HEK293 (cell line): ENCODE measurements at regions not wholly inside any gene's neighbourhood (a gene's known extent, or its start where the extent isn't known, plus 50 kb on each side); places are given as distances from the start of the nearest gene placed in this dataset.

Source experiments
- CTCF ChIA-PET: fragments of 350-600 bp; formaldehyde crosslinking; extraction: SDS; loops from one replicate; lab custom pipeline; 2021; ENCODE audit warnings: antibody characterized with exemption; lab: Yijun Ruan, JAX
- POLR2A ChIA-PET: fragments of 300-600 bp; formaldehyde crosslinking; extraction: SDS; loops from one replicate; lab custom pipeline; 2020; ENCODE audit warnings: antibody characterized with exemption, inconsistent platforms; lab: Yijun Ruan, JAX
- H3K27ac ChIP-seq: fragments of 200-500 bp; sonication (Bioruptor generic); 2 replicates; pipeline ENCODE4 v1.5.1; 2014; ENCODE audit warnings: low read depth, low read length, control low read depth, inconsistent platforms; ENCODE audit errors: extremely low read depth
- H3K36me3 ChIP-seq, 2 experiments: fragments of 200-500 bp in 1 of 2; sonication (Bioruptor generic) in 1 of 2; 1 replicate in 1 of 2; 2 replicates in 1 of 2; pipeline ENCODE4 v1.5.1; 2014 to 2017; ENCODE audit warnings: inconsistent platforms in 2 of 2, low read length in 2 of 2; ENCODE audit not compliant: control insufficient read depth in 2 of 2, insufficient read depth in 1 of 2
- H3K4me1 ChIP-seq: fragments of 200-500 bp; sonication (Bioruptor generic); 2 replicates; pipeline ENCODE4 v1.5.1; 2014; ENCODE audit warnings: mild to moderate bottlenecking, low read length, inconsistent platforms; ENCODE audit not compliant: control insufficient read depth, insufficient read depth
- H3K4me3 ChIP-seq: 2 replicates; pipeline ENCODE4 v1.5.1; 2011; ENCODE audit warnings: low read depth, mild to moderate bottlenecking, control low read depth, low read length, moderate library complexity
- H3K9me3 ChIP-seq: fragments of 200-500 bp; sonication (Bioruptor generic); 2 replicates; pipeline ENCODE4 v1.5.1; 2014; ENCODE audit warnings: low read depth, low read length, inconsistent platforms; ENCODE audit not compliant: control insufficient read depth, insufficient read depth
- GLI4 ChIP-seq: fragments of 450-650 bp; formaldehyde crosslinking; IDR thresholded peaks from 2 replicates; pipeline ENCODE4 v1.5.1; 2016; ENCODE audit warnings: missing biosample characterization, missing genetic modification characterization
- KLF8 ChIP-seq: fragments of 450-650 bp; formaldehyde crosslinking; IDR thresholded peaks from 2 replicates; pipeline ENCODE4 v1.5.1; 2016; ENCODE audit warnings: missing biosample characterization, missing genetic modification characterization
- SP7 ChIP-seq: fragments of 450-650 bp; formaldehyde crosslinking; IDR thresholded peaks from 2 replicates; pipeline ENCODE4 v1.5.1; 2016; ENCODE audit warnings: missing biosample characterization, missing genetic modification characterization
- ZBTB20 ChIP-seq: fragments of 450-650 bp; formaldehyde crosslinking; IDR thresholded peaks from 2 replicates; pipeline ENCODE4 v1.5.1; 2016; ENCODE audit warnings: missing biosample characterization, missing genetic modification characterization
- ZBTB21 ChIP-seq: fragments of 450-650 bp; formaldehyde crosslinking; IDR thresholded peaks from 2 replicates; pipeline ENCODE4 v1.5.1; 2017; ENCODE audit warnings: missing biosample characterization, missing genetic modification characterization
- ZNF132 ChIP-seq: fragments of 450-650 bp; formaldehyde crosslinking; IDR thresholded peaks from 2 replicates; pipeline ENCODE4 v1.5.1; 2017; ENCODE audit warnings: missing biosample characterization, missing genetic modification characterization, borderline replicate concordance
- ZNF416 ChIP-seq: fragments of 450-650 bp; formaldehyde crosslinking; IDR thresholded peaks from 2 replicates; pipeline ENCODE4 v1.5.1; 2016; ENCODE audit warnings: missing biosample characterization, missing genetic modification characterization
- ZNF629 ChIP-seq: fragments of 450-650 bp; formaldehyde crosslinking; IDR thresholded peaks from 2 replicates; pipeline ENCODE4 v1.5.1; 2017; ENCODE audit warnings: missing biosample characterization, missing genetic modification characterization
- TF ChIP-seq, protein P1 (sequence below): fragments of 450-650 bp; formaldehyde crosslinking; IDR thresholded peaks from 2 replicates; pipeline ENCODE4 v1.5.1; 2016; ENCODE audit warnings: missing biosample characterization, missing genetic modification characterization
- TF ChIP-seq, protein P2 (sequence below): fragments of 450-650 bp; formaldehyde crosslinking; IDR thresholded peaks from 2 replicates; pipeline ENCODE4 v1.5.1; 2016; ENCODE audit warnings: missing biosample characterization, missing genetic modification characterization
- TF ChIP-seq, protein P3 (sequence below): fragments of 450-650 bp; formaldehyde crosslinking; IDR thresholded peaks from 2 replicates; pipeline ENCODE4 v1.5.1; 2016; ENCODE audit warnings: missing biosample characterization, missing genetic modification characterization

DNA sequence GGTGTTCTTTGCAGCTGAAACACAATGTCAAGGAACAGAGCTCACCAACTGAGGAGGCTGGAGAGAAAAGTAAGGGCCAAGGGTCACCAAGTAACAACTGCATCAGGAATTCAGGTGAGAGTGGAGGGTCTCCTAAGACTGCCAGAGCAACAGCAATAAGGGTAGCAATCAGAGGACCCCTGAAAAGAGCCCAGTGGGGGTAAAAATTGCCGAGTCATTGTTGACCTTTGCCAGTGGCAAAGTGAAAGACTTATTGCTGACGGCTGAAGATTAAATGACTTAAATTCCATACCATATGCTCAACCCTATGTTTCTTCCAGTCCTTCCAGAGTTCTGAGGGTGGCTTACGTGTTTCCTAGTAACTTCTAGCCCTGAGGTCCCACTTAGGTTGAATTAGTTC is 51.9 kb upstream of the ARHGAP42 start:
- Histone ChIP-seq H3K27ac (no peak overlapping the region), H3K4me3 (no peak overlapping the region), H3K9me3 (no peaks in the 10 kb centered on the region), H3K4me1 (no peaks in the 10 kb centered on the region), H3K36me3 (no peaks in the 10 kb centered on the region)
- ChIA-PET CTCF (no interaction called here), POLR2A (no interaction called here)
- TF ChIP-seq SP7 (tag by site-specific recombination) (no peak), ZNF629 (no peak)

DNA sequence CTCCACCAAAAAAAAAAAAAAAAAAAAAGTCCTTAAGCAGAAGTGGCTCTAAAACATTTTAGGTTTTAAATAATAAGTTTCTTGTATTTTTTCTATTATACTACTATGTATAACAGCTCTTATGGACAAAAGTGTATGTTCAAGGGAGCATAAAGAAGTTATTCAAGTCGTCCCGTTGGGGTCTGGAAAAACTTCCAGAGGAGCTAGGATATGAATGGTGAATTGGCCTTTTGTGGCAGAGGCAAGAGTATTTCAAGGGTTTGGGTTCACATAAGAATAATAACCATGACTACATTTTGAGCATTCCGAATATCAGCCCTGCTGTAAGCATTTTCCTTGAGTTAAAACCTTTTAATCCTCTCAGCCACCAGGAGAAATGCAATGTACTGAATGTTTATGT is 50.6 kb upstream of the ARHGAP42 start:
- no peak for TF ChIP-seq ZNF416 (tag by site-specific recombination)
- TF ChIP-seq, protein P1, sequence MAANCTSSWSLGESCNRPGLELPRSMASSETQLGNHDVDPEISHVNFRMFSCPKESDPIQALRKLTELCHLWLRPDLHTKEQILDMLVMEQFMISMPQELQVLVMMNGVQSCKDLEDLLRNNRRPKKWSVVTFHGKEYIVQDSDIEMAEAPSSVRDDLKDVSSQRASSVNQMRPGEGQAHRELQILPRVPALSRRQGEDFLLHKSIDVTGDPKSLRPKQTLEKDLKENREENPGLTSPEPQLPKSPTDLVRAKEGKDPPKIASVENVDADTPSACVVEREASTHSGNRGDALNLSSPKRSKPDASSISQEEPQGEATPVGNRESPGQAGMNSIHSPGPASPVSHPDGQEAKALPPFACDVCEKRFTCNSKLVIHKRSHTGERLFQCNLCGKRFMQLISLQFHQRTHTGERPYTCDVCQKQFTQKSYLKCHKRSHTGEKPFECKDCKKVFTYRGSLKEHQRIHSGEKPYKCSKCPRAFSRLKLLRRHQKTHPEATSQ = no peak
- TF ChIP-seq GLI4 (tag by site-specific recombination) = no peak
- TF ChIP-seq KLF8 = no peak
- TF ChIP-seq, protein P2, sequence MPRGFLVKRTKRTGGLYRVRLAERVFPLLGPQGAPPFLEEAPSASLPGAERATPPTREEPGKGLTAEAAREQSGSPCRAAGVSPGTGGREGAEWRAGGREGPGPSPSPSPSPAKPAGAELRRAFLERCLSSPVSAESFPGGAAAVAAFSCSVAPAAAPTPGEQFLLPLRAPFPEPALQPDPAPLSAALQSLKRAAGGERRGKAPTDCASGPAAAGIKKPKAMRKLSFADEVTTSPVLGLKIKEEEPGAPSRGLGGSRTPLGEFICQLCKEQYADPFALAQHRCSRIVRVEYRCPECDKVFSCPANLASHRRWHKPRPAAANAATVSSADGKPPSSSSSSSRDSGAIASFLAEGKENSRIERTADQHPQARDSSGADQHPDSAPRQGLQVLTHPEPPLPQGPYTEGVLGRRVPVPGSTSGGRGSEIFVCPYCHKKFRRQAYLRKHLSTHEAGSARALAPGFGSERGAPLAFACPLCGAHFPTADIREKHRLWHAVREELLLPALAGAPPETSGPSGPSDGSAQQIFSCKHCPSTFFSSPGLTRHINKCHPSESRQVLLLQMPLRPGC (tag by site-specific recombination) = no peak
- TF ChIP-seq ZNF132 (tag by site-specific recombination) = no peak
- TF ChIP-seq ZBTB21 = no peak
- TF ChIP-seq, protein P3, sequence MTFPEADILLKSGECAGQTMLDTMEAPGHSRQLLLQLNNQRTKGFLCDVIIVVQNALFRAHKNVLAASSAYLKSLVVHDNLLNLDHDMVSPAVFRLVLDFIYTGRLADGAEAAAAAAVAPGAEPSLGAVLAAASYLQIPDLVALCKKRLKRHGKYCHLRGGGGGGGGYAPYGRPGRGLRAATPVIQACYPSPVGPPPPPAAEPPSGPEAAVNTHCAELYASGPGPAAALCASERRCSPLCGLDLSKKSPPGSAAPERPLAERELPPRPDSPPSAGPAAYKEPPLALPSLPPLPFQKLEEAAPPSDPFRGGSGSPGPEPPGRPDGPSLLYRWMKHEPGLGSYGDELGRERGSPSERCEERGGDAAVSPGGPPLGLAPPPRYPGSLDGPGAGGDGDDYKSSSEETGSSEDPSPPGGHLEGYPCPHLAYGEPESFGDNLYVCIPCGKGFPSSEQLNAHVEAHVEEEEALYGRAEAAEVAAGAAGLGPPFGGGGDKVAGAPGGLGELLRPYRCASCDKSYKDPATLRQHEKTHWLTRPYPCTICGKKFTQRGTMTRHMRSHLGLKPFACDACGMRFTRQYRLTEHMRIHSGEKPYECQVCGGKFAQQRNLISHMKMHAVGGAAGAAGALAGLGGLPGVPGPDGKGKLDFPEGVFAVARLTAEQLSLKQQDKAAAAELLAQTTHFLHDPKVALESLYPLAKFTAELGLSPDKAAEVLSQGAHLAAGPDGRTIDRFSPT = no peak
- TF ChIP-seq ZBTB20 = no peak
- Histone ChIP-seq H3K4me1 (no peaks in the 10 kb centered on the region), H3K9me3 (no peaks in the 10 kb centered on the region), H3K4me3 (no peak overlapping the region), H3K36me3 (no peaks in the 10 kb centered on the region), H3K27ac (no peak overlapping the region)
- CTCF ChIA-PET = interaction anchor here (0.5 to 1.6 kb wide), 2 partner anchors 45 to 687 kb away, joined by 3 to 4 read pairs; no protein-coding TSS in a partner anchor
- POLR2A ChIA-PET = no interaction called here
